ENCODE measurements at regions not wholly inside any gene's neighbourhood (a gene's known extent, or its start where the extent isn't known, plus 50 kb on each side); places are given as distances from the start of the nearest gene placed in this dataset.
"Not testable (repeated sequence)": the region's sequence is repeated elsewhere in the genome, so short reads cannot be mapped to it uniquely, and the experiment has no call there.

GRCh38 chr1:120262791-120263751 lies 86.8 kb upstream of the SEC22B start:
- not testable (repeated sequence) for TF ChIP-seq CTCF (IDR thresholded peaks at IDR 0.05; ENCODE audit: poor library complexity, severe bottlenecking); EZH2 (IDR thresholded peaks at IDR 0.05; ENCODE audit: borderline replicate concordance, insufficient read depth, low read length, poor library complexity, severe bottlenecking); MXI1 (conservative IDR thresholded peaks at IDR 0.05; ENCODE audit: poor library complexity, severe bottlenecking); TAF1 (IDR thresholded peaks at IDR 0.05; ENCODE audit: low read depth); EP300 (conservative IDR thresholded peaks at IDR 0.05; ENCODE audit: poor library complexity, severe bottlenecking); POLR2AphosphoS5 (IDR thresholded peaks at IDR 0.05); RAD21 (conservative IDR thresholded peaks at IDR 0.05)
